Activated CD8-positive, alpha-beta memory T cell treated with anti-CD3 and anti-CD28 coated beads, Interleukin-2, amount 10 ng/mL, durations not matched to agents 7 days and 5 days (primary cell): ENCODE measurements at regions not wholly inside any gene's neighbourhood (a gene's known extent, or its start where the extent isn't known, plus 50 kb on each side); places are given as distances from the start of the nearest gene placed in this dataset.
"Not testable (repeated sequence)": the region's sequence is repeated elsewhere in the genome, so short reads cannot be mapped to it uniquely, and the experiment has no call there.

Experiments used
- ATAC-seq: fragments of 150-1000 bp; cut with Tn5 transposase; one replicate; pipeline ENCODE4 v1.10.0; 2021; ENCODE audit warnings: moderate library complexity
- CTCF ChIA-PET: fragments of 350-600 bp; sonication (Branson Sonifier 250); formaldehyde crosslinking; loops from one replicate; lab custom pipeline; 2021; ENCODE audit warnings: antibody characterized with exemption; lab: Charles Lee
- DNase-seq: peaks from one replicate; pipeline ENCODE4 v3.0.0-alpha.2; 2020
- H3K27ac Mint-ChIP-seq: one replicate; pipeline ENCODE4 v1.8.0; 2021; ENCODE audit warnings: mild to moderate bottlenecking, mixed read lengths
- H3K27me3 Mint-ChIP-seq: one replicate; pipeline ENCODE4 v1.8.0; 2021; ENCODE audit warnings: mixed read lengths
- H3K36me3 Mint-ChIP-seq: one replicate; pipeline ENCODE4 v1.8.0; 2021; ENCODE audit warnings: mild to moderate bottlenecking, mixed read lengths
- H3K4me1 Mint-ChIP-seq: one replicate; pipeline ENCODE4 v1.8.0; 2021; ENCODE audit warnings: mixed read lengths
- H3K4me3 Mint-ChIP-seq: one replicate; pipeline ENCODE4 v1.8.0; 2021; ENCODE audit warnings: mild to moderate bottlenecking, moderate library complexity, mixed read lengths
- H3K9me3 Mint-ChIP-seq: one replicate; pipeline ENCODE4 v1.8.0; 2022; ENCODE audit warnings: low read depth, mixed read lengths

- H3K4me1 Mint-ChIP-seq = no peaks in the 10 kb centered on the region
- H3K27ac Mint-ChIP-seq = no peak overlapping the region
- no peak overlapping the region for H3K4me3 Mint-ChIP-seq
Observed at GRCh38 chr2:75865083-75865482, 154.4 kb upstream of the GCFC2 start.

GRCh38 chr2:75862547-75862946, 151.8 kb upstream of the GCFC2 start:
- no peaks in the 10 kb centered on the region for H3K4me1 Mint-ChIP-seq
- no peak overlapping the region for H3K27ac Mint-ChIP-seq
- no peaks in the 10 kb centered on the region for H3K27me3 Mint-ChIP-seq
- H3K9me3 Mint-ChIP-seq = no peaks in the 10 kb centered on the region
- H3K36me3 Mint-ChIP-seq = no peaks in the 10 kb centered on the region
- no peak overlapping the region for H3K4me3 Mint-ChIP-seq
- DNase-seq = no peak
- ATAC-seq = no peak
- CTCF ChIA-PET = no interaction called here

More at GRCh38 chr2:75865083-75865482, 154.4 kb upstream of the GCFC2 start:
- DNase-seq (no peak), ATAC-seq (no peak)
- Mint-ChIP-seq H3K27me3 (no peaks in the 10 kb centered on the region), H3K9me3 (no peaks in the 10 kb centered on the region), H3K36me3 (no peaks in the 10 kb centered on the region)
- CTCF ChIA-PET = no interaction called here

GRCh38 chr2:75853436-75853835, 142.7 kb upstream of the GCFC2 start:
- no peaks in the 10 kb centered on the region for H3K36me3 Mint-ChIP-seq
- no peaks in the 10 kb centered on the region for H3K27me3 Mint-ChIP-seq
- CTCF ChIA-PET = no interaction called here
- H3K4me3 Mint-ChIP-seq = no peak overlapping the region
- no peaks in the 10 kb centered on the region for H3K4me1 Mint-ChIP-seq
- H3K9me3 Mint-ChIP-seq = peaks cover 12% of the 10 kb centered on the region
- H3K27ac Mint-ChIP-seq = no peak overlapping the region
- ATAC-seq (no peak), DNase-seq (no peak)

GRCh38 chr2:75852639-75853038, 141.9 kb upstream of the GCFC2 start:
- ATAC-seq = no peak
- H3K4me1 Mint-ChIP-seq = no peaks in the 10 kb centered on the region
- H3K27ac Mint-ChIP-seq = no peak overlapping the region
- H3K4me3 Mint-ChIP-seq = no peak overlapping the region
- CTCF ChIA-PET = no interaction called here
- H3K36me3 Mint-ChIP-seq = no peaks in the 10 kb centered on the region
- no peak for DNase-seq
- peaks cover 12% of the 10 kb centered on the region for H3K9me3 Mint-ChIP-seq
- no peaks in the 10 kb centered on the region for H3K27me3 Mint-ChIP-seq

- DNase-seq (no peak), ATAC-seq (no peak)
- H3K27ac Mint-ChIP-seq = no peak overlapping the region
- no peaks in the 10 kb centered on the region for H3K27me3 Mint-ChIP-seq
- H3K9me3 Mint-ChIP-seq = no peaks in the 10 kb centered on the region
- no peaks in the 10 kb centered on the region for H3K36me3 Mint-ChIP-seq
- H3K4me3 Mint-ChIP-seq = no peak overlapping the region
- H3K4me1 Mint-ChIP-seq = no peaks in the 10 kb centered on the region
- CTCF ChIA-PET = no interaction called here
Observed at GRCh38 chr2:75846683-75847190, 136.0 kb upstream of the GCFC2 start.

GRCh38 chr2:75844651-75845050, 133.9 kb upstream of the GCFC2 start:
- CTCF ChIA-PET = no interaction called here
- no peak for ATAC-seq
- Mint-ChIP-seq H3K27me3 (no peaks in the 10 kb centered on the region), H3K9me3 (no peaks in the 10 kb centered on the region), H3K4me1 (no peaks in the 10 kb centered on the region), H3K4me3 (no peak overlapping the region), H3K36me3 (no peaks in the 10 kb centered on the region), H3K27ac (no peak overlapping the region)
- no peak for DNase-seq

GRCh38 chr2:75834588-75834987, 123.9 kb upstream of the GCFC2 start:
- H3K36me3 Mint-ChIP-seq, ATAC-seq, H3K27me3 Mint-ChIP-seq, DNase-seq, H3K4me3 Mint-ChIP-seq, H3K9me3 Mint-ChIP-seq, H3K4me1 Mint-ChIP-seq, CTCF ChIA-PET, H3K27ac Mint-ChIP-seq: not testable (repeated sequence)

GRCh38 chr2:75833386-75833785, 122.7 kb upstream of the GCFC2 start:
- no peaks in the 10 kb centered on the region for H3K36me3 Mint-ChIP-seq
- no peak overlapping the region for H3K4me3 Mint-ChIP-seq
- H3K27ac Mint-ChIP-seq = no peak overlapping the region
- no peaks in the 10 kb centered on the region for H3K27me3 Mint-ChIP-seq
- H3K4me1 Mint-ChIP-seq = no peaks in the 10 kb centered on the region
- no peak for DNase-seq
- no peaks in the 10 kb centered on the region for H3K9me3 Mint-ChIP-seq
- no peak for ATAC-seq
- CTCF ChIA-PET = no interaction called here

GRCh38 chr2:75828826-75829225, 118.1 kb upstream of the GCFC2 start:
- CTCF ChIA-PET = interaction anchor here (0.8 kb wide), 1 partner anchor 20 kb away, joined by 3 read pairs; no protein-coding TSS in a partner anchor
- no peak overlapping the region for H3K4me3 Mint-ChIP-seq
- DNase-seq (no peak), ATAC-seq (no peak)
- no peaks in the 10 kb centered on the region for H3K27me3 Mint-ChIP-seq
- no peaks in the 10 kb centered on the region for H3K36me3 Mint-ChIP-seq
- H3K27ac Mint-ChIP-seq = no peak overlapping the region
- no peaks in the 10 kb centered on the region for H3K9me3 Mint-ChIP-seq
- H3K4me1 Mint-ChIP-seq = no peaks in the 10 kb centered on the region

- H3K4me1 Mint-ChIP-seq, CTCF ChIA-PET, H3K9me3 Mint-ChIP-seq, ATAC-seq, DNase-seq, H3K27ac Mint-ChIP-seq, H3K36me3 Mint-ChIP-seq, H3K27me3 Mint-ChIP-seq, H3K4me3 Mint-ChIP-seq: not testable (repeated sequence)
Observed at GRCh38 chr2:75823515-75823914, 112.8 kb upstream of the GCFC2 start.

GRCh38 chr2:75822336-75822735, 111.6 kb upstream of the GCFC2 start:
- H3K36me3 Mint-ChIP-seq = no peaks in the 10 kb centered on the region
- CTCF ChIA-PET = no interaction called here
- no peak overlapping the region for H3K4me3 Mint-ChIP-seq
- DNase-seq = no peak
- H3K4me1 Mint-ChIP-seq = no peaks in the 10 kb centered on the region
- no peaks in the 10 kb centered on the region for H3K9me3 Mint-ChIP-seq
- no peak for ATAC-seq
- H3K27me3 Mint-ChIP-seq = no peaks in the 10 kb centered on the region
- H3K27ac Mint-ChIP-seq = no peak overlapping the region

GRCh38 chr2:75820693-75821092, 110.0 kb upstream of the GCFC2 start:
- Mint-ChIP-seq H3K9me3 (no peaks in the 10 kb centered on the region), H3K27me3 (no peaks in the 10 kb centered on the region), H3K36me3 (no peaks in the 10 kb centered on the region), H3K27ac (no peak overlapping the region), H3K4me1 (no peaks in the 10 kb centered on the region), H3K4me3 (no peak overlapping the region)
- ATAC-seq (no peak), DNase-seq (no peak)
- CTCF ChIA-PET = no interaction called here

- Mint-ChIP-seq H3K4me1 (no peaks in the 10 kb centered on the region), H3K27me3 (no peaks in the 10 kb centered on the region), H3K36me3 (no peaks in the 10 kb centered on the region), H3K27ac (no peak overlapping the region), H3K4me3 (no peak overlapping the region), H3K9me3 (peaks cover 2% of the 10 kb centered on the region)
- DNase-seq (no peak), ATAC-seq (no peak)
- CTCF ChIA-PET = interaction anchor here (0.6 kb wide), 1 partner anchor 131 kb away, joined by 3 read pairs; no protein-coding TSS in a partner anchor
Observed at GRCh38 chr2:75810611-75811330, 100.1 kb upstream of the GCFC2 start.

GRCh38 chr2:75808793-75809535, 98.2 kb upstream of the GCFC2 start:
- no peaks in the 10 kb centered on the region for H3K4me1 Mint-ChIP-seq
- ATAC-seq (no peak), DNase-seq (no peak)
- no peaks in the 10 kb centered on the region for H3K27me3 Mint-ChIP-seq
- H3K4me3 Mint-ChIP-seq = no peak overlapping the region
- CTCF ChIA-PET = interaction anchor here (0.6 kb wide), 1 partner anchor 20 kb away, joined by 3 read pairs; no protein-coding TSS in a partner anchor
- H3K36me3 Mint-ChIP-seq = no peaks in the 10 kb centered on the region
- H3K9me3 Mint-ChIP-seq = peaks cover 2% of the 10 kb centered on the region
- no peak overlapping the region for H3K27ac Mint-ChIP-seq
